DMS53 treated with DMSO at 0.1 percent for 48 hours (cell line): ENCODE measurements at regions not wholly inside any gene's neighbourhood (a gene's known extent, or its start where the extent isn't known, plus 50 kb on each side); places are given as distances from the start of the nearest gene placed in this dataset.
"Not testable (repeated sequence)": the region's sequence is repeated elsewhere in the genome, so short reads cannot be mapped to it uniquely, and the experiment has no call there.

Source experiments
- DNase-seq: peaks from one replicate; lab custom pipeline; 2025; ENCODE audit not compliant: unreplicated experiment; lab: John Stamatoyannopoulos, UW

DNA sequence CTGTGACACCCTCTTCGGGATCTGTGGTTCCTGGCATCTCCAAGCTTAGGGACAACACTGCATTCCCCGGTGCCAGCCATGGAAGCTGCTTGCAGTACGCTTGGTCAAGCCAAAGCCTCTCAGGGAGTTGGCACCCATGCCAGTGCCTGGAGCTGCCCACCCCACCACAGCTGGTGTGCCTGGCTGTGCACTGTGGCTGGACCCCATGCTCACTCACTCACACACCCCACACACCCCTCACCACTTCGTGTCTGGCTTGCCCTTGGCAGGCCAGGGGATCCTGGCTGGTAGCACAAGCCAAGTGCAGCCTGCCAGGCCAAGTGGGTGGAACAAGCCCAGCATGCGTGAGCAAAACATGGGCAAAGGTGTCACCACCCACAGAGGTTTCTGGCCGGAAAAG, 324.5 kb upstream of the PTGER4 start:
- DNase-seq = no peak

DNA sequence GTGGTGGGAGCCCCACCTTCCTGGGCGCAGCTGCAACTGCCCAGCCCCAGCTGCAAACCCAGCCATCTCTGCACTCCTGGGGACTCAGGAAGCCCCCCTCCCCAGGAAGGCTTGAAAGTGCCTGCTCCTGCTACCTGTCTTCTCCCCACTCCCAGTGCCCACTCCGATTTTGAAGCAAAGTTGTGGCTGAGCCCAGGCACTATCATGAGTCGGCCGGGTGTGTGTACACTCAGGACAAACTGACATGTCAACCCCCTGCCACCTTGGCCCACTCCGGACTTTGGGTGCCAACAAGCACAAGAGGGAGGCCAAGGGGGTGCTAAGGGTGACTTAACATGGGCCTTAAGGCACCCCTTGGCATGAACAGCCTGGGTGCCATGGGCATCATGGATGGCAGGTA, 325.5 kb upstream of the PTGER4 start:
- no peak for DNase-seq

DNA sequence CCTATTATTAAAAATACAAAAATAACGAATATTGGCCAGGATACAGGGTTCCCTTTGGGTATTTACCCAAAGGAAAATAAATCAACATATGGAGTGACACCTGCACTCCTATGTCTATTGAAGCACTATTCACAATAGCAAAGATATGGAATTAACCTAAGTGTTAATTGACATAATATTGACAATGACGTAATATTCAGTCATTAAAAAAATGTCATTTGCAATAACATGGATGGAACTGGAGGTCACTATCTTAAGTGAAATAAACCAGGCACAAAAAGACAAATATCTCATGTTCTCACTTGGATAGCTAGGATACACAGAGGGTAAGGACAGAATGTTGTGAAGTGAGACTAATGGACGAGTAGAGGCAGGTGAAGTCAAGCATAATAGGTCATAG, 326.3 kb upstream of the PTGER4 start:
- DNase-seq = no peak

DNA sequence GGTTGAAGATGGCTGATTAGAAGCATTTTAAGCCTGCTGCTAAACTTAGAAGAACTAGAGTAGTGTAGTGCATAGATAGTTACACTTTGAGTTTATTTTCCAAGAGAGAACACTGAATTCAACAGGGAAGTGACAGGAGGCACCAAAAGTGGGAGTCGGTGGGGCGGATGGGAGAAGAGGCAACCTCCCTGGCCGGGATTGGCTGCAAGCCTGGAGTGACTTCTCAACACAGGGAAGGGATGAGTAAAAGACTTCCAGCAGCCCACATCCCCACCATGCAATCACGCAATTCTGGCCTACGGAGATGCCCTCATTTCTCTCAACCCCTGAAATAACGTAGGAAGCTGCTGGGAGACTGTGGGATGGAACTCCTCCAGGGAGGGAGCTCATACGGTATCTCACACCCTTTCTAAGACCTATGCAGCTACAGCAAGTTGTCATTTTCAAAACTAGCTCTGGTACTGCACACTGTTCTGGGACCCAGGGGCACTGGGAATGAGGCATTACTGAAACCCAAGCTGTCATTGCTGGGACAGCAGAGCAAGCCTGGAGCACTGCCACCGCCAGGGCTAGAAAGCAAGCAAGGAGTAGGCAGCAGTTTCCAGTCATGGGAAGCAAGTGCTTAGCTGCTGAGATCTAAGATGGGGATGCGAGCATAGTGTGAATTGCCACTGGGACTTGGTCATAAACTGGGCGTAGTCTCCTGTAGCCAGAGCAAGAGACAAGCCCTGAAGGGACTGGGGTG, 331.6 kb upstream of the PTGER4 start:
- DNase-seq = no peak

DNA sequence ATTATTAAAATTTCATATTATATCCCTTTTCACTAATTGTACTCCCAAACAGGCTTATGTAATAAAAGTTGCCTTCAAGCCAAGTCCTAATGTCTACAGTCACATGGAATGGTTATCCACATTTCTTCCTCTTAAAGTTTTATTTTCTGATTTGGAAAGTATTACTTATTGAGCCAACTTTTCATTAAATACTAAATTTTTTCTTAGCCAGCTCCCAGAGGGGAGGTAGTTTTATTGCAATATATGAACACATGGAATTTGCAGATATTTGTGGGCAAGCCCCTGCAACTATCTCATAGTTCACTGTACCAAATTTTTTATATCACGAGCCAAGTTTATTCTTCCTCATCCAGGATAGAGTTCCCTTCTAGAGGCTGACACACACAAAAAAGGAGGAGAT, 332.8 kb upstream of the PTGER4 start:
- DNase-seq = no peak

DNA sequence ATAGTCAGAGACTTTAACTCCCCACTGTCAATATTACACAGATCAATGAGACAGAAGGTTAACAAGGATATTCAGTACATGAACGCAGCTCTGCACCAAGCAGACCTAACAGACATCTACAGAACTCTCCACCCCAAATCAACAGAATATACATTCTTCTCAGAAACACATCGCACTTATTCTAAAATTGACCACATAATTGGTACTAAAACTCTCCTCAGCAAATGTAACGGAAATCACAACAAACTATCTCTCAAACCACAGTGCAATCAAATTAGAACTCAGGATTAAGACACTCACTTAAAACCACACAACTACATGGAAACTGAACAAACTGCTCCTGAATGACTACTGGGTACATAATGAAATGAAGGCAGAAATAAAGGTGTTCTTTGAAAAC, 341.3 kb upstream of the PTGER4 start:
- not testable (repeated sequence) for DNase-seq

DNA sequence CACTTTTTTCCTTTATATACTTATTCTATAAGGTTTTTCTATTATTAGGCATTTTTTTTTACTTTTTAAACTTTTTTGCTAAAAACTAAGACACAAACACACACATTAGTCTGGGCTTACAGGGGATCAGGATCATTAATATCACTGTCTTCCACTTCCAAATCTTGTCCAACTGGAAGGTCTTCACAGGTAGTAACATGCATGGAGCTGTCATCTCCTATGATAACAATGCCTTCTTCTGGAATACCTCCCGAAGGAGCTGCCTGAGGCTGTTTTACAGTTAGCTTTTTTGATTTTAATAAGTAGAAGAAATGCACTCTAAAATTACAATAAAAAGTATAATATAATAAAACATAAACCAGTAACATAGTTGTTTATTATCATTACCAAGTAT, 345.5 kb upstream of the PTGER4 start:
- no peak for DNase-seq

DNA sequence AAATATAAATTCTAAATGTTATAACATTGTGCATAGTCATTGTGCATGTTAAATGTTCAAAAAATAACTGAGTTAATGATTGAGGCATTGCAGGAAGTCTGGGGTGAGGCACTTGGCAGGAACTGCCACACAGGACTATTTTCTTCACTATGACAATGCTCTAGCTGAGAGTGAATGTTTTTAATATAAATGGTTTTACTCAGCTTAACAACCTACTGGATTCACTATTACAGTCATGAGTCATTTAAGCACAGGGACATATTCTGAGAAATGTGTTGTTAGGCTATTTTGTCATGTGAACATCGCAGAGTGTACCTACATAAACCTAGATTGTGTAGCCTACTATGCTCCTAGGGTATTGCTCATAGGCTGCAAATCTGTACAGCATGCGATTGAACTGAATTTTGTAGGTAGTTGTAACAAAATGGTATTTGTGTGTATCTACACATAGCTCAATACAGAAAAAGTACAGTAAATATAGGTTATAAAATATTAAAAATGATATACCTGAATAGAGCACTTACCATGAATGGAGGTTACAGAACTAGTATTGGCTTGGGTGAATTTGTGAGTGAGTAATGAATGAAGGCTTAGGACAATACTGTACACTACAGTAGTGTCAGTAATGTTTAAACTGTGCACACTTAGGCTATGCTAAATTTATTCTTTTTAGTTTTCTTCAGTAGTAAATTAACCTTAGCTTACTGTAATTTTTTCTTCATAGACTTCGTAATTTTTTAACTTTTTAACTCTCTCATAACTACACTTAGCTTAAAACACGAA, 346.1 kb upstream of the PTGER4 start:
- DNase-seq = no peak

DNA sequence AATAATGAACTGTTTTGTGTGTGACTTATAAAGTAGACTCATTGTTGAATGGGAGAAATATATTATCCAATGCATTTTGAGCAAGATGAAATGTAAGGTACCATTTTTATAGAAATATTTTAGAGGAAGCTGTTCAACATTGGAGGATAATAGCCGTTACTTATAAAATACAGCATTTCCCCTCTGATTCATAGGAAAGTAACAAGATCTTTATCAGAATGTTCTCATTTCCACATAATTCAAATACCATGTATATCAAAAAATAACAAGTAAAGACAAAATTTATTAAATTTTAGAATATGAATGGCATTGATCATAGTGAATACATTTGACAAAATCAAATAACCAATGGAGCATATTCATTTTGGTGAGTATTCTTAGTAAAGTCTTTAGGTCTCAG, 346.7 kb upstream of the PTGER4 start:
- DNase-seq = no peak

DNA sequence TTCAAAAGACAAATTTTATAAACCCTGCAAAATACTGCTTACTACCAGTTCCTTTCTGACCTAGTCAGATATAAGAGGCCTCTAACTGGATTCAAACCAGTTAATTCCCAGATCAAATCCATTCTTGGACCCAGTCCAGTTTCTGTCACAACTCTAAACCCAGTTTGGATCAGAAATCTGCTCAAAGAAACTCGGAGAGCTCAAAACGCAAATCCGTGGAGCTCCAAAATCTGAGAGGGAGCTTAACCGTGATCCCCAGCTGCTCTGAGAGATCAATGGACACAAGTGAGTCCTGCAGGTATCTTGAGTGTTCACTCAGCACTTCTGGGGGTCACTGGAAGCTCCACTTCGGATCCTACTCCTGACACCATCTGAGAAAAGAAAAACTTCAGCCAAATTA, 348.1 kb upstream of the PTGER4 start:
- no peak for DNase-seq

DNA sequence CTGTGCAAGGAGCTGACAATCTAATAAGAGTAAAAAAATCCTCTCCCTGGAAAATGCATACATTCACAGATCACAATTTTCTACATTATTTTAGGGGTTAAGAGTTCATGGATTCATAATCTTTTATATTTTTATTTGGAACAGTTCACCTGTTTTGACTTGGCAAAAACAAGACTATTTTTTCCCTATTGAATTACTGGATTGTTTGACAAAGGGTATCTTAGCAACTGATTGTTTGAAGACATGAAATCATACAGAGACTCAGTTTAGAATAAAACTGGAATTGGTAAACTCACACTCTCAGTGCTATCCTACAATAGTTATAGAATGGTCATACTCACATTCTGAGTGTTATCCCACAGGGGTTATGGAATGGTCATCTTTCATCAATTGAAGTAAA, 358.2 kb upstream of the PTGER4 start:
- DNase-seq = no peak

DNA sequence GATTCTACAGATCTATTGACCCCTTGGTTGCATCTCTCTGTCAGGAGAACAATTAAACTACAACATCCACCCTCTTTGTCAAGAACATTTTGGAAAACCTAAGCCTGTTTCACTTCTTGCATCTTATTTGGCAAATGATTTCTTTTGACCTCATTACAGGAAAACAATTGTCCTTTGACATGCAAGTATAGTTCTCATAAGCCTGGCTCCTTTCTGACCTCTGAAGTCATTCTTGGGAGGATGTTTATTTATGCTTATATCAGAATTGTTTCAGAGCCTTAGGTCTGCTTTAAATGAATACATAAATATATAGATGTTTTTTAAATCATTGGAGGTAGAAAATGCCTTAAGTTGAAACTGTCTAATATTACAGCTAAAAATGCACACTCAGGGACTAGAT, 361.3 kb upstream of the PTGER4 start:
- DNase-seq = no peak

DNA sequence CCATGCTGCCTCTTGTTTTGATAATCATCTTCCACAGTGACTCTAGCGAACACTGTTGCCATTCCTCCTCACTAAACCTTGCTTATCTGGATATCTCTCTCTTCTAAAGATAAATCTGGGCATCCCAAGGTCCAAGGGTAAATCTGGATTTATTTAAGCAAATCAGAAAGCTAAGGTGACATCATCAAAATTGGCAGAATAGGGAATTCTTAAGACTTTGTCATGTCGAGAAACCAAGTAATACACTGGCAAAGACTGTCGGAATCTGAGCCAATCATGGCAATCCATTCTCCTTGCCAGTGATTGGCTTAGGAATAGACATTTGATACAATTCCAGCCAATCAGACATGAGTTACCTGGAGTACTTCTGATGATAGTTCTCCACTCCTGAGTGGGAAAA, 362.7 kb upstream of the PTGER4 start:
- DNase-seq = no peak

DNA sequence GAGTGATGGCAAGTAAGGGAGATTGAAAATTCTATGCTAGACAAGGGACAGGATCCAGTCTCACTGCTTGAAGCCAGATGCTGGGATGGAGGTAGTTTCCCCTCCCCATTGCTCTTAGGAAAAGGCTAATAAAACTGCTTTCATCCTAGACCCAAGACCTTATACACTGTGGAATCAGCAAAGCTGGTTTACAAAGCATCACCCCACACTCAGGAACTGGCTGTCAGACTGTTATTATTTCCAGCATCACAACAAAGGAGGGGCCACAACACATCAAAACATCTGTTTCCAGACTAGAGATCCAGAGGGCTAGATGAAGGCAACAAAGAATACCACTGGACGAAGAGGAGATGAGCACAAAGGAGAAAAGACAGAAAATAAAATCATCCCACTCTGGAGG, 364.6 kb upstream of the PTGER4 start:
- DNase-seq = no peak

DNA sequence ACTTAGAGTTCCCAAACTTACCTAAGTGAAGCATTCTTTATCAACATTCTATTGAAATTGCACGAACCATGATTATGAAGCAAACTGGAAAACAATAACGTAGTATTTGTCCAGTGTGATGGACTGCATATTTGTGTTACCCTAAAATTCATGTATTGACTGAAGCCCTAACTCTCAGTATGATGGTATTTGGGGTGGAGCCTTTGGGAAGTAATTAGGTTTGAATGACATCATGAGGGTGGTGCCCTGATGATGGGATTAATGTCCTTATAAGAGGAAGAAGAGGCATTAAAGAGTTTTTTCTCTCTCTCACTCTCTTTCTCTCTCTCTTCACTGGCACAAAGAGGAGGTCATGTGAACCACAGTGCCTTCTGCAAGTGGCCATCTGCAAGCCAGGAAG, 365.4 kb upstream of the PTGER4 start:
- DNase-seq = no peak

DNA sequence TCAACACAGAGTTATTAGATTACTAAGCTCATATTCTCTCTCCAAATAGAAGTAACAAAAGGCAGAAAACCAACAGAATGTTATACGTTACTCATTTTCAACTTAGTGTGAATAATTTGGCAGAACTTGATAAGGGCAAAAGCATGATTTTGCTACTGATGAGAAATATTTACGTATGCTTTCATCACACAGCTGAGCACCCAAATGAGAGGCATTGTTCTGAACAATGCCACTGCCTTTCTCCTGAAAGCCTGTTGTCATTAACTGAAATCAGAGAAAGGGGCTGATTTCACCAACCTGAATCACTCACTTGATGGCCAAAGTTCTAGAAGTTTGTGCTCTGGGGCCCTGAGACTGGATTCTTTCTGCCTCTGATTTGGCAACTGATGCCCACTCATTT, 367.5 kb upstream of the PTGER4 start:
- DNase-seq = no peak

DNA sequence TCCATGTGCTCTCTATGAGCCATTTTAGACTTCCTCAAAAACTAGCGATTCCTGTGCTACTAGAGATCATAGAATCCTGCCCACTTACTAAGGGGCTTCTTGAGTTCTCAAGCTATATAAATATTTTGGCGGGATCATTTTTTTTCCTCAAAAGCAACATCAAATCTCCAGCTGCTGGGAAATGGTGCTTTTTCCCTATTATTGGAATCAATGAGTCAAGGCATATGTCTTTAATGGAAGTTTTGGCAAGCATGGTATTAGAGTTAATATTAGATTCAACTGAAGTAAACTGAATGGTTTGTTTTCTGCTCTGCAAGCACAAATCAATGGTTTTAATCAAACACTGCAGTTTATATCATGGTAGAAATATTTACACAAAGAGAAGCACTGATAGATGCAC, 369.9 kb upstream of the PTGER4 start:
- no peak for DNase-seq

DNA sequence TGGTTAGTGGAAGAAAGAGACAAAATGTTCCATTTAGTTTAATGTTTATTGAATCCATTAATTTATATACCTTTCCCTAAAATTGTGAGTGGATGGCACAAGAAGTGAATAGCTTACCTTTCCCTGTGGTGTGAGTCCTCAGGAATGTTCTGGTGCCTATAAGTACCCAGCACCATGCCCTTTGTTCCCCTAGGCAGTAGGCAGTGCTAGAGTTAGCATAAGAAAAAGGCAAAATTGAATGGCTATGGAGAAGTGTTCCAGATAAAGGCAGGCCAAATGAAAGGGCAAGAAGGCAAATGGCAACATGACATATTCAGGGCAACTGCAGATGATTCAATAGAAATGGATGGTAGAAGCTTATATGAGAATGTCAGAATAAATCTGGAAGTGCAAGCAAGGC, 370.8 kb upstream of the PTGER4 start:
- DNase-seq = no peak

DNA sequence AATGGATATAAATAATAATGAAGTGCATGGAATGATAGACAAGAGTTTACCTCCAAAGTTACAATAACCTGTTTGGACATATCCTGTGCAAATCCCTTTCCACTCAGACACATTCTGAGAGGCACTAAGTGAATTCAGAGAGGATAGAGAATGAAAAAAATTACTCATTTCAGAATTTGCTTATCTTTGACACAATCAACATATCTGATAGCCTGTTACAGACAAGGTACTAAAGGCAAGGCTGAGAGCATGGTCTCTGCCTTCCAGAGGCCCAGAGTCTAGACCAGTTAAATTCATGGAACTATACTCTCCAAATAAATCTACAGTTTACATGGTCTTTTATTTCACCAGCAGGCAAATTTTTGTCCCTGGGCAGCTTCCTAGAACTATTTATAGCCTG, 371.8 kb upstream of the PTGER4 start:
- DNase-seq = no peak

DNA sequence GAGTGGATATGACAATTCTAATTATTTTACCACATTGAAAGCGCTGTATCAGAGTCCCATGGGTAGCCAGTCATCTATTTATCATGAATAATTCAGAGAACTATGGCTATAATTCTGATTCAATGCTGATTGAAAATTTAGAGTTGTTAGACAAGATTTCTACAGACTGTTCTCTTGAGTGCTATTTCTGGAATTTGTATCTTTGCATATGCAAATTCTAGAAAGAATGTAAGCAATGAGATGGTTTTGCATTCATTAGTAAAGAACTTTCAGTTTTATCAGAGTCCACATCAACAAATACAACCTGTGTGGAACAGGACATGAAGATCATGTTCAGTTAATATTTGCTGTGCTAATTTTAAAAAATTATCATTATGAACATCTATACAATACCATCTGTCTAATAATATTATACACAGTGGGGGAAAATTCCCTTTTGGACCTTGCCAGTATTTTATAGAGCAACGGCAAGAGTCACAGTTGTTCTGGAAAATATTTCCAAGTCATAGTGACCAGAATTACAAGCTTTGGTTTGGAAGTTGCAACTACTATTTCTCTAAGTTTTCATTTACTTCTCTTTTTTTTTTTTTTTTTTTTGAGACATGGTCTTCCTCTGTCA, 372.7 kb upstream of the PTGER4 start:
- DNase-seq = no peak

DNA sequence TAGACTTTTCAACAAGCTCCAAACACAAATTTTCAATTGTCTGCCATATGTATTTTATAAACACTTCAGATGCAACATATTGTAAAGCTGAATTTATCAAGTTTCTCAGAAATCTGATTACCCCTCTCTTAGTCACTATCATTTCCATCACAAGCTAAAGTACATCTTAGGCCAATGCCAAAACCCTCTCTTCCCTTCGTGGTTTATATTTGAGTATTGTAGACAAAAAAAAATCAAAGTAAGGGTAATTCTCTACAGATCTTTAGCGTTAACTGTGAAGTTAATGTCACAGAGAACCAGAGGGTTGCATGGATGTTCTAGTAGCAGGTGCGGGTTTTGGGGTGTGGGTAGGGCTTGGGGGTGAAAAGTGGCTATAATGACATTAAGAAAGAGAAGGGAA, 387.7 kb upstream of the PTGER4 start:
- DNase-seq = no peak

DNA sequence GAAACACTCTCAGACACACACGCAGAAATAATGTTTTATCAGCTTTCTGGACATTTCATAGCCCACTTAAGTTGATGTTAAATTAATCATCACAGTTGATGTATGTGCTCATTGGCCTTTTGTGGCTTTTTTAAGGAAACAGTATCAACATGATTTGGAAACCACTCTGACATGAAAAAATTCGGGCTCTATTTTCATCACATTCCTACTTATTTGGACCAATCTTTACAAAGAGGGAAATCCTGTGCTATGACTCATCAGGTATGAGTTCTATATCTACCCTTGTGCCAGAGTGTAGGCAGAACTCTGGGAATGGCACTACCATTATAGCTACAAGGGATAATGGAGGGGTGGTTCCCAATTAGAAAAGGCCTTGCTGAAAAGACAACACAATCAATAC, 388.4 kb upstream of the PTGER4 start:
- DNase-seq = no peak
